RWPE2 (cell line): ENCODE measurements at regions not wholly inside any gene's neighbourhood (a gene's known extent, or its start where the extent isn't known, plus 50 kb on each side); places are given as distances from the start of the nearest gene placed in this dataset.

Source experiments
- ATAC-seq: fragments of 200-7000 bp; cut with Tn5 transposase; 3 replicates; pipeline ENCODE4 v1.9.1; 2021; ENCODE audit warnings: low read depth
- DNase-seq: peaks from one replicate; pipeline ENCODE4 v3.0.0-alpha.2; 2020; ENCODE audit warnings: low spot score
- H3K27ac ChIP-seq: fragments of 450-650 bp; 2 replicates; pipeline ENCODE4 v1.5.1; 2017; ENCODE audit warnings: mild to moderate bottlenecking; ENCODE audit not compliant: poor library complexity, severe bottlenecking
- H3K27me3 ChIP-seq: fragments of 250-450 bp; sonication (Bioruptor Pico); 2 replicates; pipeline ENCODE4 v1.5.1; 2021; ENCODE audit warnings: mild to moderate bottlenecking, moderate library complexity; ENCODE audit not compliant: insufficient read depth, poor library complexity, severe bottlenecking
- H3K36me3 ChIP-seq: fragments of 250-450 bp; sonication (Bioruptor Pico); 2 replicates; pipeline ENCODE4 v1.5.1; 2020; ENCODE audit warnings: low read depth, mild to moderate bottlenecking, moderate library complexity
- H3K4me1 ChIP-seq: fragments of 250-450 bp; sonication (Bioruptor Pico); 2 replicates; pipeline ENCODE4 v1.5.1; 2021; ENCODE audit warnings: mild to moderate bottlenecking, moderate library complexity; ENCODE audit not compliant: insufficient read depth, poor library complexity, severe bottlenecking
- H3K4me3 ChIP-seq: fragments of 250-450 bp; sonication (Bioruptor Pico); 2 replicates; pipeline ENCODE4 v1.5.1; 2021; ENCODE audit warnings: mild to moderate bottlenecking, moderate library complexity; ENCODE audit not compliant: severe bottlenecking
- H3K9me3 ChIP-seq: fragments of 250-450 bp; sonication (Bioruptor Pico); 2 replicates; pipeline ENCODE4 v1.5.1; 2021; ENCODE audit warnings: mild to moderate bottlenecking, moderate library complexity; ENCODE audit not compliant: severe bottlenecking
- TF ChIP-seq, protein P1 (sequence below): fragments of 450-650 bp; IDR thresholded peaks from one replicate; pipeline ENCODE4 v1.5.1; 2017; ENCODE audit warnings: mild to moderate bottlenecking, moderate library complexity; ENCODE audit not compliant: poor library complexity, severe bottlenecking

DNA sequence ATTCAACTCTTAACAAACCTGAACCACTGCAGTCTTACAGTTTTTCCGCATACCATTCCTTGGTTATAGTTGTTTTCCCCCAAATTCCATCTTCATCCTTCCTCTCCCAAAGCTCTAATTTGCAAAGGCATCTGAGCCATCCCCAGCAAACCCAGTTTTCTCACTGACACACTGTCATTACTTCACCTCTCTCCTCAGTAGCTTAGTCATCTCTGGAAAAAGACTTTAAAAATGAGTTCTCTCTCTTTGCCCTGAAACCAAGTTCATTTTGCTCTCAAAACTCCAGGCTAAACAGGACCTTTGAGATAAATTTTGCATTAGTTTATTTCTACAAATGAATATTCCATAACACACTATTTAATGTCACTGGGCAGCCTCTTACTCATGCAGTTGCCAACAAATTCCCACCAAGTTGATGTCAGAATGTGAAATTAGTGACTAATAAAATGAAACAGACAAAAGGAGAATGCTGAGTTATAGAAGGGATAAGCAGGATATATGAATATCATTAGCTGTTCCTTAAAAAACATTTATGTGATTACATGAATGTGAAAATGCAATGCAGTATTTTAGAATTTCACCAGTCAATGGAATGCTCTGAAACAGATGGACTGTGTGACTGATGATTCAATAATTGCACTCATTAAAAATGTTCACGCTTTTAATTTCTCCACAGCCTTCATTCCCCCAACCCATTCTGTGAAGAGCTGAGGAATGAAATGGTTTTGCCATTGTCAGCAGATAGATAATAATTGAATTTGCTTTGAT, 107.4 kb upstream of the DMAC1 start:
- Histone ChIP-seq H3K36me3 (no peaks in the 10 kb centered on the region), H3K4me3 (no peak overlapping the region), H3K27ac (no peak overlapping the region), H3K27me3 (no peaks in the 10 kb centered on the region), H3K4me1 (no peaks in the 10 kb centered on the region), H3K9me3 (no peaks in the 10 kb centered on the region)
- TF ChIP-seq, protein P1, sequence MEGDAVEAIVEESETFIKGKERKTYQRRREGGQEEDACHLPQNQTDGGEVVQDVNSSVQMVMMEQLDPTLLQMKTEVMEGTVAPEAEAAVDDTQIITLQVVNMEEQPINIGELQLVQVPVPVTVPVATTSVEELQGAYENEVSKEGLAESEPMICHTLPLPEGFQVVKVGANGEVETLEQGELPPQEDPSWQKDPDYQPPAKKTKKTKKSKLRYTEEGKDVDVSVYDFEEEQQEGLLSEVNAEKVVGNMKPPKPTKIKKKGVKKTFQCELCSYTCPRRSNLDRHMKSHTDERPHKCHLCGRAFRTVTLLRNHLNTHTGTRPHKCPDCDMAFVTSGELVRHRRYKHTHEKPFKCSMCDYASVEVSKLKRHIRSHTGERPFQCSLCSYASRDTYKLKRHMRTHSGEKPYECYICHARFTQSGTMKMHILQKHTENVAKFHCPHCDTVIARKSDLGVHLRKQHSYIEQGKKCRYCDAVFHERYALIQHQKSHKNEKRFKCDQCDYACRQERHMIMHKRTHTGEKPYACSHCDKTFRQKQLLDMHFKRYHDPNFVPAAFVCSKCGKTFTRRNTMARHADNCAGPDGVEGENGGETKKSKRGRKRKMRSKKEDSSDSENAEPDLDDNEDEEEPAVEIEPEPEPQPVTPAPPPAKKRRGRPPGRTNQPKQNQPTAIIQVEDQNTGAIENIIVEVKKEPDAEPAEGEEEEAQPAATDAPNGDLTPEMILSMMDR, result no peak
- DNase-seq (no peak), ATAC-seq (no peak)

DNA sequence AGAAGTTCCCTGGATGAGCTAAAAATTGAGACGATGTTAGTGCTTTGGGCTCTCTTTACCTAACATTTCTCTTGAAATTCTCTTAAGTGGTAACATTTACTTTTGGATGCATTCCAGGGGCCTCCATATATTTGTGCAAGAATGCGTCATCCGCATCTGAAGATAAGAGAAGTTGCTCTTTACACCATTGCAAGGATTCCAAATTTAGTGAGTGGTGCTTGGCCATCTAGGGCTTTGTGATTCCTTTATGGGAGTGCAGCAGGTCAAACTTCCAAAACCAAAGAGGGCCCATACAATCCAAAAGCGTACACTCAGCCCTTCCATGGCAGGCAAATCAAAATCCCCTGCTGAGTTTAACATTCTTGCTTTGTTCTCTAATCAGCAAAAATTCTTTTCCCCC, 102.0 kb upstream of the DMAC1 start:
- H3K36me3 ChIP-seq, result no peaks in the 10 kb centered on the region
- ATAC-seq (no peak), DNase-seq (no peak)
- H3K27me3 ChIP-seq, result no peaks in the 10 kb centered on the region
- H3K27ac ChIP-seq, result no peak overlapping the region
- H3K9me3 ChIP-seq, result no peaks in the 10 kb centered on the region
- TF ChIP-seq, protein P1, result no peak
- H3K4me3 ChIP-seq, result no peak overlapping the region
- H3K4me1 ChIP-seq, result no peaks in the 10 kb centered on the region

DNA sequence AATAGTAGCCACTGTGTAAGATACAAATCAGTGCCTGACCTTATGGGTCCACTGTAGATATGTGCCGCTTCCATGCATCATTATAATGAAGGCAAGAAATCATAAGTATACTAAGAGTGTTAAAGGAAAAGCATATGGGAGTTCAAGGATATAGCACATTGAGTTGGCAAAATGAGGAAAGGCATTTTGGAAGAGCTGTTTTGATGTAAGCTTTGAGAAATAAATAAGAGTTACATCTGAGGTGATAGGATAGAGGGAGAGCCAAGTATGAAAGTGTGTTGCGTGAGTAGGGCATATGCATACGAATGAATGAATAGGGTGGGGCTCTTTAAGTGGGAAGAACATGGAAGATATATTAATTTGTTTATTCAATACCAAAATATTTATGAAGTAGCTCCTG, 101.0 kb upstream of the DMAC1 start:
- Histone ChIP-seq H3K27me3 (no peaks in the 10 kb centered on the region), H3K36me3 (no peaks in the 10 kb centered on the region), H3K9me3 (no peaks in the 10 kb centered on the region), H3K27ac (no peak overlapping the region), H3K4me1 (no peaks in the 10 kb centered on the region), H3K4me3 (no peak overlapping the region)
- TF ChIP-seq, protein P1, result no peak
- DNase-seq (no peak), ATAC-seq (no peak)

DNA sequence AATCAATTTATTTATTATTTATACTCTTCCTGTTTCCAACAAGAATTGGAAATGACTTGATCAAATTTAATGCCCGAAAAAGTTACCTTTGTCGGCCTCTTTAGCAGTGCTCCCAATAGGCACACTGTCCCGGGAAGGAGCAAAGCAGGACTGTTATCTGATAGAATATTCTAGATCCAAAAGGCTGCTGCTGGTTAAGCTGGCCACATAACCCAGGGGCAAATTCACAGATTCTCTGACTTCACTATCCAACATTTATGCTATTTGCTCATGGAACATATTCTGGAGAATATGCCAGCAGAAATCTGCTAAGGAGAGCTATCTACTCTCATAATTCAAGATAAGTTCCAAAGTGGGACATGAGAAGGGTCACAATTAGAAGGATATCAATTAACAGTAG, 100.2 kb upstream of the DMAC1 start:
- Histone ChIP-seq H3K9me3 (no peaks in the 10 kb centered on the region), H3K27me3 (no peaks in the 10 kb centered on the region), H3K4me3 (no peak overlapping the region), H3K27ac (no peak overlapping the region), H3K36me3 (no peaks in the 10 kb centered on the region), H3K4me1 (no peaks in the 10 kb centered on the region)
- TF ChIP-seq, protein P1, result no peak
- ATAC-seq, result no peak
- no peak for DNase-seq

DNA sequence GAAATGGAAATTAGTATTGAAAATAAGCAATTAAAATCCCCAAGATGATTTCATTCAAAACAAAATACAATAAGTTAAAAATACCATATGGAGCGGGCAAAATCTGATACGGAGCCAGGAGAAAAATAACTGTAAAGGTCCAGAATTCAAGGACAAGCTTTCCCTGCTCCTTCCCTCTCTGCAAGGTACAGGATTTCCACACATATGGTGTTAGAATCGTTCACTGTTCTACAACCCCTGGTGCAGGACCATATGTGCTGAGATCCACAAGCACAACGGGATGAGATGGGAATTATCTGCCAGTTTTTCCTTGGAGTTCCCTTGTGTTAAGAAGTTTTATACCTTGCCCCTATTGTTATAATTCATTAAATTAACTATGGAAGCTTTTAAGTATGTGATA, 94.7 kb upstream of the DMAC1 start:
- ATAC-seq (no peak), DNase-seq (no peak)
- TF ChIP-seq, protein P1, result no peak
- no peak overlapping the region for H3K4me3 ChIP-seq
- no peaks in the 10 kb centered on the region for H3K27me3 ChIP-seq
- H3K9me3 ChIP-seq, result no peaks in the 10 kb centered on the region
- no peaks in the 10 kb centered on the region for H3K4me1 ChIP-seq
- no peak overlapping the region for H3K27ac ChIP-seq
- no peaks in the 10 kb centered on the region for H3K36me3 ChIP-seq
